Activated B cell treated with CpG ODN at 0.5 μM for 24 hours (primary cell): ENCODE measurements at regions not wholly inside any gene's neighbourhood (a gene's known extent, or its start where the extent isn't known, plus 50 kb on each side); places are given as distances from the start of the nearest gene placed in this dataset.

Experiments
- ATAC-seq: fragments of 200-7000 bp; cut with Tn5 transposase; one replicate; pipeline ENCODE4 v1.10.0; 2021; ENCODE audit warnings: low read depth, mild to moderate bottlenecking, moderate library complexity
- CTCF ChIA-PET: fragments of 350-600 bp; sonication (Branson Sonifier 250); formaldehyde crosslinking; loops from one replicate; lab custom pipeline; 2021; ENCODE audit warnings: antibody characterized with exemption; lab: Charles Lee
- POLR2A ChIA-PET: fragments of 350-600 bp; sonication (Branson Sonifier 250); formaldehyde crosslinking; loops from one replicate; lab custom pipeline; 2021; ENCODE audit warnings: antibody characterized with exemption; lab: Charles Lee
- DNase-seq: peaks from one replicate; pipeline ENCODE4 v3.0.0; 2022
- H3K27ac Mint-ChIP-seq: one replicate; pipeline ENCODE4 v1.8.0; 2020; ENCODE audit warnings: mixed read lengths
- H3K27me3 Mint-ChIP-seq: one replicate; pipeline ENCODE4 v1.8.0; 2021; ENCODE audit warnings: mixed read lengths
- H3K36me3 Mint-ChIP-seq: one replicate; pipeline ENCODE4 v1.8.0; 2021; ENCODE audit warnings: low read depth, mixed read lengths
- H3K4me1 Mint-ChIP-seq: one replicate; pipeline ENCODE4 v1.8.0; 2021; ENCODE audit warnings: mixed read lengths
- H3K4me3 Mint-ChIP-seq: one replicate; pipeline ENCODE4 v1.8.0; 2020; ENCODE audit warnings: mild to moderate bottlenecking, mixed read lengths
- H3K9me3 Mint-ChIP-seq: one replicate; pipeline ENCODE4 v1.8.0; 2020; ENCODE audit warnings: mixed read lengths
- CTCF ChIP-seq: fragments of 200-600 bp; IDR thresholded peaks from one replicate; pipeline ENCODE4 v1.8.0; 2022; ENCODE audit warnings: antibody characterized with exemption, mild to moderate bottlenecking
- intact Hi-C: fragments of 100-400 bp; cut with micrococcal nuclease; formaldehyde crosslinking; loops from one replicate; pipeline ENCODE4 v1.15.1; 2024

GRCh38 chr7:153523320-153524015 is 528.7 kb upstream of the DPP6 start:
- TF ChIP-seq CTCF, result no peak
- ATAC-seq (no peak), DNase-seq (no peak)
- Mint-ChIP-seq H3K27ac (no peak overlapping the region), H3K36me3 (no peaks in the 10 kb centered on the region), H3K9me3 (peaks cover 7% of the 10 kb centered on the region), H3K4me3 (no peak overlapping the region), H3K27me3 (no peaks in the 10 kb centered on the region), H3K4me1 (no peaks in the 10 kb centered on the region)
- CTCF ChIA-PET, result no interaction called here
- intact Hi-C loops, result no loop called here
- POLR2A ChIA-PET, result no interaction called here

GRCh38 chr7:153524070-153524601 is 528.1 kb upstream of the DPP6 start:
- no peaks in the 10 kb centered on the region for H3K36me3 Mint-ChIP-seq
- H3K9me3 Mint-ChIP-seq, result peaks cover 7% of the 10 kb centered on the region
- H3K27ac Mint-ChIP-seq, result no peak overlapping the region
- H3K27me3 Mint-ChIP-seq, result no peaks in the 10 kb centered on the region
- no peaks in the 10 kb centered on the region for H3K4me1 Mint-ChIP-seq
- intact Hi-C loops, result no loop called here
- CTCF ChIA-PET, result no interaction called here
- POLR2A ChIA-PET, result no interaction called here
- TF ChIP-seq CTCF, result no peak
- no peak overlapping the region for H3K4me3 Mint-ChIP-seq
- DNase-seq, result no peak
- ATAC-seq, result no peak

GRCh38 chr7:153529100-153529499 is 523.1 kb upstream of the DPP6 start:
- Mint-ChIP-seq H3K4me3 (no peak overlapping the region), H3K27ac (no peak overlapping the region), H3K9me3 (peaks cover 8% of the 10 kb centered on the region), H3K36me3 (no peaks in the 10 kb centered on the region), H3K27me3 (no peaks in the 10 kb centered on the region), H3K4me1 (no peaks in the 10 kb centered on the region)
- ATAC-seq, result no peak
- POLR2A ChIA-PET, result no interaction called here
- DNase-seq, result no peak
- intact Hi-C loops, result no loop called here
- no peak for TF ChIP-seq CTCF
- CTCF ChIA-PET, result no interaction called here

GRCh38 chr7:153529651-153530165 is 522.5 kb upstream of the DPP6 start:
- H3K27ac Mint-ChIP-seq, result no peak overlapping the region
- H3K4me3 Mint-ChIP-seq, result no peak overlapping the region
- CTCF ChIA-PET, result no interaction called here
- no peak for DNase-seq
- H3K36me3 Mint-ChIP-seq, result no peaks in the 10 kb centered on the region
- intact Hi-C loops, result no loop called here
- no peaks in the 10 kb centered on the region for H3K27me3 Mint-ChIP-seq
- no peak for ATAC-seq
- TF ChIP-seq CTCF, result no peak
- POLR2A ChIA-PET, result no interaction called here
- H3K9me3 Mint-ChIP-seq, result peaks cover 8% of the 10 kb centered on the region
- no peaks in the 10 kb centered on the region for H3K4me1 Mint-ChIP-seq

GRCh38 chr7:153530441-153530840 is 521.8 kb upstream of the DPP6 start:
- Mint-ChIP-seq H3K36me3 (no peaks in the 10 kb centered on the region), H3K4me3 (no peak overlapping the region), H3K9me3 (peaks cover 8% of the 10 kb centered on the region), H3K4me1 (no peaks in the 10 kb centered on the region), H3K27me3 (no peaks in the 10 kb centered on the region), H3K27ac (no peak overlapping the region)
- TF ChIP-seq CTCF, result no peak
- CTCF ChIA-PET, result no interaction called here
- intact Hi-C loops, result no loop called here
- no peak for DNase-seq
- ATAC-seq, result no peak
- POLR2A ChIA-PET, result no interaction called here
